C4-2B (cell line): ENCODE measurements at regions not wholly inside any gene's neighbourhood (a gene's known extent, or its start where the extent isn't known, plus 50 kb on each side); places are given as distances from the start of the nearest gene placed in this dataset.
"Not testable (repeated sequence)": the region's sequence is repeated elsewhere in the genome, so short reads cannot be mapped to it uniquely, and the experiment has no call there.

Experiments
- H3K27ac ChIP-seq: fragments of 450-650 bp; 2 replicates; pipeline ENCODE4 v1.5.1; 2017
- ZFX ChIP-seq: fragments of 450-650 bp; IDR thresholded peaks from 2 replicates; pipeline ENCODE4 v1.6.1; 2017
- TF ChIP-seq, protein P1 (sequence below): fragments of 450-650 bp; conservative IDR thresholded peaks from 2 replicates; pipeline ENCODE4 v1.5.1; 2017; ENCODE audit warnings: mild to moderate bottlenecking

DNA sequence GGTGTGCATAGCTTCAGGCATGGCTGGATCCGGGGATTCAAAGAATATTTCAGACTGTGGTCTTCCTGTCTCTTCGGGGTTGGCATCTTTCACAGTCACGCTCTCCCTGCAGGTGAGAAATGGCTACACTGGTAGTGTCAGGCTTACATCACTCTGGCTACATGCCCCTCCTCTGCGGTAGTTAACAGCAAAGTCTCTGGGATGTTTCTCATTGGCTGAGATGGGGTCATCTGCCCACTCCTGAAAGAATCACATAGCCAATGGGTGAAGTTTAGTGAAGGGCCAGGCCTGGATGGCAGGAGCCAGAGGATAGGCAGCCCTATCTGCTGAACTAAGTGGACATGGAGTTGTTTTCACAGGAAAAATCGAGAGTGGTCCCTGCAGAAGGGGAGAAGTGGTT is 356.5 kb downstream of the MATN1 start:
- TF ChIP-seq, protein P1, sequence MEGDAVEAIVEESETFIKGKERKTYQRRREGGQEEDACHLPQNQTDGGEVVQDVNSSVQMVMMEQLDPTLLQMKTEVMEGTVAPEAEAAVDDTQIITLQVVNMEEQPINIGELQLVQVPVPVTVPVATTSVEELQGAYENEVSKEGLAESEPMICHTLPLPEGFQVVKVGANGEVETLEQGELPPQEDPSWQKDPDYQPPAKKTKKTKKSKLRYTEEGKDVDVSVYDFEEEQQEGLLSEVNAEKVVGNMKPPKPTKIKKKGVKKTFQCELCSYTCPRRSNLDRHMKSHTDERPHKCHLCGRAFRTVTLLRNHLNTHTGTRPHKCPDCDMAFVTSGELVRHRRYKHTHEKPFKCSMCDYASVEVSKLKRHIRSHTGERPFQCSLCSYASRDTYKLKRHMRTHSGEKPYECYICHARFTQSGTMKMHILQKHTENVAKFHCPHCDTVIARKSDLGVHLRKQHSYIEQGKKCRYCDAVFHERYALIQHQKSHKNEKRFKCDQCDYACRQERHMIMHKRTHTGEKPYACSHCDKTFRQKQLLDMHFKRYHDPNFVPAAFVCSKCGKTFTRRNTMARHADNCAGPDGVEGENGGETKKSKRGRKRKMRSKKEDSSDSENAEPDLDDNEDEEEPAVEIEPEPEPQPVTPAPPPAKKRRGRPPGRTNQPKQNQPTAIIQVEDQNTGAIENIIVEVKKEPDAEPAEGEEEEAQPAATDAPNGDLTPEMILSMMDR: no peak
- TF ChIP-seq ZFX: no peak
- no peak overlapping the region for H3K27ac ChIP-seq

DNA sequence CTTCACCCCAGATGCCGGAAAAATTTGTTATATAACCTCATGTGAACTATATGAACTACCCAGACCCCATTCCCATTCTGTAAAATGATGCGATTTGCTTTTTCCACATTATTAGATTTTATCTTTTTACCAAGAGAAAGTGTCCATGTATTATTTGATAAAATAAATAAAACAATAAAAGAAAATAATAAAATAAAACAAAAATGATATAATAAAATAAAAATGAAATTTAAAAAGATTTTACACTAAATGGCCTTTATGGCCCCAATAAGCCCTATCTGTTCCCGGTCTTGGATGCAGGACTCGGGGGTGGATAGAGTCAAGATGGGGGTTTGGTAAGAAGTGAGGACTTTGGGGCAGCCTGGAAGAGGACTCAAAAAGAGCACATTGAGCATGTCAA is 357.2 kb downstream of the MATN1 start:
- H3K27ac ChIP-seq: no peak overlapping the region
- TF ChIP-seq, protein P1: no peak
- TF ChIP-seq ZFX: no peak

DNA sequence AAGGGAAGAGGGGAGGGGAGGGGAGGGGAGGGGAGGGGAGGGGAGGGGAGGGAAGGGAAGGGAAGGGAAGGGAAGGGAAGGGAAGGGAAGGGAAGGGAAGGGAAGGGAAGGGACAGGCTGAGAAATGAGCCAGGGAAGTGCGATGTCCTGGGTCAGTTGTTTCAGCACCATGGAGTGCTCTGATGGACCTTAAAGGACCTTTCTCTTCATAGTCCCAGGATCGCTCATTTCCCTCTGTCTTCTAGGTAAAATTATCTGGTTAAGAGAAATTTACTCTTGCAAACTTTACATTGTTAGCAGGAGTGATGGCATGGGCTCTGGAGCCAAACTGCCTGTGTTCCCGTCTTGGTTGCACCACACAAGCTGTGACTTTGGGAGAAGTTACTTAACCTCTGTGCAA is 357.8 kb downstream of the MATN1 start:
- H3K27ac ChIP-seq: no peak overlapping the region
- TF ChIP-seq, protein P1: no peak
- no peak for TF ChIP-seq ZFX

DNA sequence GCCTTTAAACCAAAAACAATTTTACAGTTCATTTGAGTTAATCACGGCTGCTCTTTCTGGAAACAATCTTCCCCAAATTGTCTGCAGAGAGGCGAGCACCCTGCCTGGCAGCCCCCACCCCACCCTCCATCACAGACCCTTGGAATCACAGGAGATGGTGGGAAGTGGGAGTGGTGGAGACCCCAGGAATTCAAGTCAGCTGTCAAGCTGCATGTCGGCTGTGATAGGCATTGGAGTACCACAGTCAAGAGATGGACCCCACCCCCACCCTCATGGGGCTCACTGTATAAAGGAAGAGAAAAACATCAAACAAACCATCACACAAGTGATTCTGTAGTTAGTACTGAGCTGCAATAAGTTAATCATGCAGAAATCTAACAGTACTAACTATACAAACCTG is 360.4 kb downstream of the MATN1 start:
- no peak for TF ChIP-seq ZFX
- TF ChIP-seq, protein P1: no peak
- no peak overlapping the region for H3K27ac ChIP-seq

DNA sequence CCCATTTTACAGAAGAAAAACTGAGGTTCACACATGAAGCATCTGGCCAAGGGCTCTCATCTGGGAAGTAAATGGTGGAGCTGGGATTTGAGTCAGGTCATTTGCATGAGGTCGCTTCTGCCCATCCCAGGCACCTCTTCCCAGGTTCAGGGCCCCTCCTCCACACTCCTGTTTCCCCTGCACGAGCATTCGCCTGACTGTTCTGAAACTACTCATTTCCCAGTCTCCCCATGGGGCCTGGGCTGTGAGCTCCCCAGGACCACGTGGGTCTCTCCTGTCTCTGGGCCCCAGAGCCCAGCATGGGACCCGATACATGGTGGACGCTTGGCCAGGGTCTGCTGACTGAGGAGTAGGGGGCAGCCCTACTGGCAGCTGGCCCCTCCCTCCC is 360.8 kb downstream of the MATN1 start:
- no peak overlapping the region for H3K27ac ChIP-seq
- TF ChIP-seq, protein P1: no peak
- TF ChIP-seq ZFX: no peak

DNA sequence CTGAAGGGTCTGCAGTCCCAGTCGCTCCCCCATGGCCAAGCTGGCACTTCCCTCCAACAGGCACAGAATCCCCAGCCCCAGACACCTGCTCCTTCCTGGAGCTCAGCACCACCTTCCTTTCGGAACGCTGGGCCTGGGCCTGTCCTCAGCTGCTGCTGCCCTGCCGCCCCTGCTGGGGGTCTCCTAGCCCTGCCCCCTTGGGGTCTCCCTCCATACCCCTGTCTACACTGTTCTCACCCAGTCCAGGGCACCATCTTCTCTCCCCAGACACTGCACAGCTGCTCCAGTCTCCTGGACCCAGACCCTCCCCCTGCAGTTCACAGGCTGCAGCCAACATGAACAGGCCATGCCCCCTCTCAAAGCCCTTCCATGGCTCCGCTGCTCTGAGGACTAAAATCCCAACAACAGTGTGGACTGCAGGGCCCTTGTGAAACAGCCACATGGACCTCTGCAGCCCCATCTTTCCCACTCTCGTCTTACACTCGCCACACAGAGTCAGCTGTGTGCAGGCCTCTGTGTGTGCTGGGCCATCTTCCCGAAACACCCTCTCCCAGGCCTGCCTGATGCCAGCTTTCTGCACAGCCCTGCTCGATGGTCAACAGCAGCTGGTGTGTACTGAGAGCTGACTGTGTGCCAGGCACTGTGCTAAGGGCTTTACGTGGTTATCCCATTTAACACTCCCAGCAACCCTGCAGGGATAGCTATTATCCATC is 361.3 kb downstream of the MATN1 start:
- H3K27ac ChIP-seq: not testable (repeated sequence)

DNA sequence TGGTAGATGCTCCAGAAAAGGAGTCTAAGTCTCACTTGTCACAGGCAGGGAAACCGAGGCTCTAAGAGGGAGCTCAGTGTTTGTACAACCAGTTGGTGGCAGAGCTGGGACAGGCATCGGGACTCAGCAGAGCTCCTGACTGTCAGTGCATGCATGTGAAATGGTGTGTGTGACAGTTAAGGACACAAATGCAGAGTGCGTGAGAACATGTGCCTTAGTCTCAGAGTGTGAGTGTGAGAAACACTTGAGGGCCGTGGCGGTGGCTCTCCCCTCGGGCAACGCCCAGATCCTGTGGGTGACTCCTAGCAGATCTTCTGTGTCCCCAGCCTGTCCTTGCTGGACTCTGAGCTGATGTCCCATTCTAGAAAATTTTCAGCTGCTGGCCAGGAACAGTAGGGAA is 362.6 kb downstream of the MATN1 start:
- H3K27ac ChIP-seq: no peak overlapping the region
- TF ChIP-seq, protein P1: no peak
- TF ChIP-seq ZFX: no peak

DNA sequence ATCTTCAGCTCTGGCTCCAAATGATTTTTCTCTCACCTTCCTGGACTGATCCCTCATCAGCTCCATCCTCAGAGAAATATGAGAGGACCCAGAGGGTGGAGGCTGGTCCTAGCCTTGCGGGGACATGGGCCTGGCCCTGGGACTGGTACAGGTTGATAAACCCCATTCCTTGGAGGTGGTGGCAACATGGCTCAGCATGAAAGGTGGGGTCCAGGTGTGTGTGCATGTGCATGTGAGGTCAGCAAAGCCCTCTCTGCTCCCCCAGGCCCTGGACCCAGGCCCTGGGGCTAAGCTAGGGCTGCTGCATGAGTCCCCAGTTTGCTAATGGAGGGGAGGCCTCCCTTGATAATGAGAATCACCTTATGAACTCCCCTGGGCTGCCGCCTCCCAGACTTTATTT is 363.1 kb downstream of the MATN1 start:
- no peak for TF ChIP-seq ZFX
- TF ChIP-seq, protein P1: no peak
- H3K27ac ChIP-seq: no peak overlapping the region
